Stimulated activated CD8-positive, alpha-beta memory T cell treated with anti-CD3 and anti-CD28 coated beads, Interleukin-4, amount 100 ng/mL, for 48 hours (primary cell): ENCODE measurements at regions not wholly inside any gene's neighbourhood (a gene's known extent, or its start where the extent isn't known, plus 50 kb on each side); places are given as distances from the start of the nearest gene placed in this dataset.
"Not testable (repeated sequence)": the region's sequence is repeated elsewhere in the genome, so short reads cannot be mapped to it uniquely, and the experiment has no call there.

Source experiments
- DNase-seq: peaks from one replicate; pipeline ENCODE4 v3.0.0-alpha.2; 2020

DNA sequence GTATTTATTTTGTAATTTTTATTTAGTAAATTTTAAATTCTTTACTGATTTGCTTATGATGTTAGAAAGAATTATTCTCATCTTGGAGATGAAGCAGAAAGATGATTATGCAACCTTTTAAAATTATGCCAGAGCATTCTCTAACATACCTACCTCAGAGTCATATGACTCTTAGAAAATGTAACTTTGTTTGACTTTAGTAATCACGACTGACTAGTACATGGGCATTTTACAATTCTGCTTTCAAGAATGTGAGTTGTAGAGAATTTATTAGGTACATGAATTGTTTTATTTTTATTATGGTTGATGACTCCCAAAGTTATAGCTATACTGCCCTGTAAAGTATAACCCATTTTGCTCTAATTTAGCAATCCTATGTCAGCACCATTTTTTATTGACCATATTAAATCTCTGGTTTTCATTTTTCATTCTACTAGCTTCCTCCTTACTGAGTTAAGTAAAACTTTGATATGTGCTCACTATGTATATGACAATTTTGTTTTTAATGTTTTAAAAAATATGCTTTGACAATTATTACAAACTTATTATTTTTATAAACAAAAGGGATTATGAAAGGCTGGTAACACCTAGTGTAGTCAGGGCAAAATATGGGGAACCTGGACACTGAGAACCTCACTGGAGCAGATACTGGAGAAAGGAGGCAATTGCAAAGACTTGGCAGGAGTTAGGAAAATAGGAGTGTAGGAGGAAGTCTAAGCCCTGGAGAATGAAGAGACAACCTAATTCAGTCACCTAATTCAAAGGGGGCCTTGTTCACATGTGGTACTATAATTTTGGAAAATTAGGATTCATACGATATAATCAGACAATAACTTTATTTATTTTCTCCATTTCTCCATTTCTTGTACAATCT is 249.7 kb upstream of the DAB2 start:
- no peak for DNase-seq

DNA sequence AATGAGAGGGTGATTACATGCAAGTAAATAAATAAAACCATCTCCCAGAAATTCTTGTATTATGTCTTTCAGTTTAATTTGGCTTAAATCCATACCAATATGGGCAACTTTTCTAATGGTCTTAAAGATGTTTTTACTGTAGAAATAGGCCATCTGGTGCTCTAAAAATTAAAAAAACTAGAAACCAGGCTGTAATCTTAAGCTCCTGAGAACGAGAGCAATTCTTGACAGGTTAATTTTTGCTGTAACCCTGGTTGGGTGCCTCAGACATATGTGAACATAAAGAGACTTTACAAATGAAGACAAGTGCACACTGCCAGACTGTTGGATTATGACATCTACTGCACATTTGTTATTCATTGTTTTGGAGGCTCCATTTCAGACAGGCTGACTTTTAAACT is 246.8 kb upstream of the DAB2 start:
- DNase-seq = no peak

DNA sequence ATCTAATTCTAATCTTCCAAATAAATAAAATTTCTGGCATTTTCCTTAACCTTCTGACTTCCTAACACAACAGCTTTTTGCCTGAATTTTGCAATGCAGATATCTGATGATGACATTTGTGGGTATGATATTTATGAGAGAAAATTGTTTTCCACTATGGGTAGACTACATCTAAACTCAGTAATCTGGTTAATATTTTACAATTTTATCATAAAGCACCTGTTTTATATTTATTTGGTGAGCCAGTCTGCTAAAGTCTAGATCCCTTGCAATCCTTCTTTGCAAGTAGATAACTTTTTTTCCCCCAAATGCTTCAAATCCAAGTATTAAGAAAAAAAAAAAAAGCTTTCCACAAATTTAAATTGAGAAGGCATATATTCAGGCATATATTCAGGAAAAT is 246.2 kb upstream of the DAB2 start:
- no peak for DNase-seq

DNA sequence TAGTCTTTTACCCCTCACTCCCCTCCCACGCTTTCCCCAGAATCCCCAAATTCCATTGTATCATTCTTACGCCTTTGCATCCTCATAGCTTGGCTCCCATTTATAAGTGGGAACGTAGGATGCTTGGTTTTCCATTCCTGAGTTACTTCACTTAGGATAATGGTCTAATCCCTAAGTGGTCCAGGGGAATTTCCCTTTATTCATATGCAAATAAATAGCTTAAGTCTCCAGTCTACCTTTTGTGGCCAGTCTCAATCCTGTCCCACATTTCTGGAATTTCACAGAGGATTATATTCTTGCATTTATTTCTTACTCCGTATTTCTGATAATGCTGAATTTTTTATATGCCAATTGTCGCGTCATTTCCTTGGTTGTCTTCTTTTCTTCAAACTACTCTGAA is 245.6 kb upstream of the DAB2 start:
- DNase-seq = no peak

DNA sequence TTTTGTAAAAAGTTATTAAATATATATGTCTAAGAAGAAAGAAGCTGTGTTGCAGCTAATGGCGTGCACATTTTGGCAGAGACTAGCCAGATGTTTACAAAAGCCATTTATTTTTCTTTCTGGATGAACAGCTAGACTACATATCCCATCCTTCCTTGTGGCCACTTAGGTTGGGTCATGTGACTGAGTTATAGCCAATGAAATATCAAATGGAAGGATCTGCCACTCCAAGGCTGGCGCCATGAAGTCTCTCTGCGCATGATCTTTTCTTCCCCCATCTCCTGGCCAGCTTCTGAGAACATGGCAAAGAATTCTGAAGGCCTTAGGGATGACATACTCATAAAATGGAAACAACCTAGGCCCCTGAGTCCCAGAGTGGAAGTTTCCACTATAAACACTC is 244.2 kb upstream of the DAB2 start:
- DNase-seq = no peak

DNA sequence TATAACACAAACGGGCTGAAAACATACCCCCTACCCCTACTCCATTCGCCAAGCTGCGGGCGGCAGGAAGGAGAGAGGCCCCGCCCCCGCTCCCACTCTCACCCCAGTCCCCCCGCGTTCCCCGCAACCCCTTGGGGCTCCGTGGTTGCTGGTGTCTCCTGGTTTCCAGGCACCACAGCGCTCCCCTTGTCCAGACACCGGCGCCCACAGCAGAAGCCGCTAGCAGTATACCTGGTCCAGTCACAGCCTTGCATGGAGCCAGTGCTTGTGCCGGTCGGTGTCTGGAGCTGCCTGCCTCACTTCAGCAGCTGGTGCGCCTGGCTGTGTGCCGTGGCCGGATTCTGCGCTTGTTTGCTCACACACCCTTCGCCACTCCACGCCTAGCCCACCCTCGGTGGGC is 240.5 kb upstream of the DAB2 start:
- no peak for DNase-seq

DNA sequence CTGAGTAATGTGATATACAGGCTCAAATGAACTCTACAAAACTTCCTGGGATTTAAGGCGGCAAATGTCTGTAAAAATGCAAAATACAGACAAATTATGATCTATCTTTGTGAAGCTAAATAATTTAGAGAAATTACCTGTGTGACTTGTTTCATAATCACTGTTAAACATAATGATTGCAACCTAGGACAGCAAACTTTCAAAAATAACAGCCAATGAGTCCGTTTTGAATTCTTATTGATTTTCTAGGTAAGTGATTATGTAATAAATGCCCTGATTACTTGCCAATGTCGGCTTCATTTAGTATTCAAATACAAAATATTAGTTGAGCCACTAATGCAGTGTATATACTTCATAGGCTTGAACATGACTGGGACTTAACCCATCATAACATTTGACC is 238.2 kb upstream of the DAB2 start:
- no peak for DNase-seq

DNA sequence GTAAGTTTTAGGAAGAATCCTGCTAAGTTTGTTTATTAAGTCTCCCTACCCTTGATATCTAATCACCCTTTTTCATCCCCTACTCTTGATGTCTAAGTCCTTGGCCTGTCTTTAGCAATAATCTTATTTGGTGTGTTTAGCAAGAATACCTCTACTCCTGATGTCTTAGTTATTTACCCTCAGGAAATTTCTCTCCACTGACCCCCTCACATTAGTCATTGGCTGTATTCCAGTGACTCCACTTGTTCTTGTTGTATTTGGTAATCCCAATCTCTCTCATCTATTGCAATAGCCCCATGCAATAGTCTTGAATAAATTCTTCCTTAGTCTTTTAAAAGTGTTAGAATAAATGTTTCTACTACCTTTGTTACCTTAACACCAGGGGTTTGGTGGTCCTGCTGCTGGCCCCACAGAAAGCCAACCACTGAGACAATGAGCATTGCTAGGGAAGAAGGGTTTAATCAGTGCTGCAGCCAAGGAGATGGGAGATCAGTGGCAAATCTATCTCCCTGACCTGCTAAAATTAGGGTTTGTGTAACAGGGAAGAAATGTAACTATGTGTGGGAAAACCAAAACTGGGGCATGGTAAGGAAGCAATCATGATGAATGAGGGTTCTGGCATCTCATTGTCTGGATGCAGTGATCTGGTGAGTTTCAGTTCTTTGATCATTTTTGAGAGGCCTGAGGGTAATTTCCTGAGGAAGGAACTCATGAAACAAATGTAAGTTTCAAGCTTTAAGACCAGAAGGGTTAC is 236.4 kb upstream of the DAB2 start:
- no peak for DNase-seq

DNA sequence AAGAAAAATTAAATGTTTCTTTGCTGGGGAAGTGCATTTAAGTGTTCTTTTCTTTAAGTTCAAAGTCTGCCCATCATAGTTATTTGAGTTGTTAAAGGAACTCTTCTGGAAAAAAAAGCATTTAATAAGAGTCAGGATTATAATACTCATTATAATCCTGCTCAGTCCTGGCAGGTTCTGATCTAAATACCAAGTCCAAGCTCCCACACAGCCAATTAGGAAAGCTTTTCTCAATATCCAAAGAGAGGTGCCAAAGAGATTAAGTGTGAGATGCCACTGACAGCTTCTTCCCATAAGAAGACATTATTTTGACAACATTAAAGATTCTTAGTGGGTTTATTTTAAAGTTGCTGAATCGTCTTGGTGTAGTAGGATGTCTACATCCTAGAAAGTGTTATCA is 235.2 kb upstream of the DAB2 start:
- no peak for DNase-seq

DNA sequence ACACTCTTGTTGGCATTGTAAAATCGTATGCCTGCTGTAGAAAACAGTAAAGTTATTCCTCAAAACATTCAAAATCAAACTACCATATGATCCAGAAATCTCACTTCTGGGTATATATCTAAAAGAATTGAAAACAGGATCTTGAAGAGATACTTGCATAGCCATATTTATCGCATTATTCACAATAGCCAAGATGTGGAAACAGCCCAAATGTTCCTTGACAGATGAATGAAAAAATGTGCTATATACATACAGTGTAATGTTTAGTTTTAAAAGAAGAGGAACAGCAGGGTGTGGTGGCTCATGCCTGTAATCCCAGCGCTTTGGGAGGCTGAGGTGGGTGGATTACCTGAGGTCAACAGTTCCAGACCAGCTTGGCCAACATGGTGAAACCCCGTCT is 234.1 kb upstream of the DAB2 start:
- DNase-seq = no peak

DNA sequence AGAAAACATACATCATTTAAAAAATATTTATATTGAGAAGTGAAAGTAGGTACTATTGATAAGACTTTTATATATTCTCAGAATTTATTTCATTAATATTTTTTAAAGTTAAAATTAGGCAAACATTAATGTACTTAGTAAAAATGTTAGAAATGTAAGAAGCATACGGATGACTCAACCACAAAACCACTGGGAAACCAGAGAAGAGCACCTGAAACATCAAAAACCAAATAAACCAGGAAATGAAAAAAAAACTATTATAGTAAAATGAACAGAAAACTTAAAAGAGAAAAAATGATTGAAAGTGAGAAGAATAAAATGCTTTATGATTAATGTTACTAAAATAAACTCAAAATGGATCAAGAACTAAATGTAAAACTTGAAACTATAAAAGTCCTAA is 233.2 kb upstream of the DAB2 start:
- DNase-seq = no peak

DNA sequence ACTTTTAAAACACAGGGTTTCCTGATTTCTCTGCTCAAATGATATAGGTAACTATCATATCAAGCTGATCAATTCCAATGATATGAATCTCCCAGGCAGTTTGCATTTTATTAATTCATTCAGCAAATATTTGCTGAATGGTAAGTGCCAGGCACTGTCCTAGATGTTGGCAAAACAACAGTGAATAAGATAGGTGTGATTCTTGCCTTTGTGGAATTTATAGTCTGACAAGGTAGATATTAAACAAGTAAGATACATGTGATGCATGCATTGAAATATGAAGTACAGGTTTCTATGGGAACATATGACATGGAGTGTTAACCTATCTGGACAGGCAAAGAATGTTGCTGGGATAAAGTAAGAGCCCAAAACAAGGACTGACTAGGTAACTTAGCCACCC is 231.8 kb upstream of the DAB2 start:
- DNase-seq = no peak

DNA sequence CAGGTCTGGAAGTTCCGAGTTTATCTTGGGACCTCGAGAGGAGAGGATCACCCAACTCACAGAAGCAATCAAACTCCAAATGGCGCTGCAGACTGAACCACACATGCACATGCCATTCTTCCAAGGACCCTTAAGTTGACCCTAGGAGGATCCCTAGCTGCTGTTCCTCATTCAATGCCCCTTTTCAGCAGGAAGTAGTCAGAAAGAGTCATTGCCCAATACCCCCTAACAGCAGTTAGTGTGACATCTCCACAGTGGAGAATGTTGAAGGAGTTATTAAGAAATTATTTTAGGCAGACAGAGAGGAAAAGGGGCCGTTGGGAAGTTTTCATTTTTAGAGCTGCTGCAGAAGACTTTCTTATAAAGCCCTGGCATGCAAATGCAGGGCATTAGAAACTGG is 229.9 kb upstream of the DAB2 start:
- DNase-seq = no peak

DNA sequence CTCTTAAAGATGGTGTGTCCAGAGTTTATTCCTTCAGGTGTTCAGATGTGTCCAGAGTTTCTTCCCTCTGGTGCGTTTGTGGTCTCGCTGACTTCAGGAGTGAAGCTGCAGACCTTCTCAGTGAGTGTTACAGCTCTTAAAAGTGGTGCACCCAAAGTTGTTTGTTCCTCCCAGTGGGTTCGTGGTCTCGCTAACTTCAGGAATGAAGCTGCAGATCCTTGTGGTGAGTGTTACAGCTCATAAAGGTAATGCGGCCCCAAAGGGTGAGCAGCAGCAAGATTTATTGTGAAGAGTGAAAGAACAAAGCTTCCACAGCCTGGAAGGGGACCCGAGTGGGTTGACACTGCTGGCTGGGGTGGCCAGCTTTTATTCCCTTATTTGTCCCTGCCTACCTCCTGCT is 227.7 kb upstream of the DAB2 start:
- not testable (repeated sequence) for DNase-seq

DNA sequence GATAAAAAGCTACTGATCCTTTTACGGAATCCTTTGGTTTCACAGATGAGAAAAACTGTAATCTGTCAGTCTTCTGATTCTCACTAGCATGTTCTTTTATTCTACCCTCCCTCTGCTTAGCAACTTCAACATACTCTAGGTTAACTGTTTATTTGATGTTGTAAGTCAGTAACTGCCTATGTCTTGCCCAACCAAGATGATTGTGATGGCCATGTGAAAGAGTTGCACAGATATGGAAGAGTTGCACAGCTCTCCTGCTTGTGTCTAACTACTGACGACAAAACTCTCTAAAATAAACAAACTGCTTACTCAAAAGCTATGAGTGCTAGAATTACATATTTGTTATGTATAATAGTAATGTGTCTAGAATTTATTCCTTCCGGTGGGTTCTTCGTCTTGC is 227.3 kb upstream of the DAB2 start:
- DNase-seq = no peak

DNA sequence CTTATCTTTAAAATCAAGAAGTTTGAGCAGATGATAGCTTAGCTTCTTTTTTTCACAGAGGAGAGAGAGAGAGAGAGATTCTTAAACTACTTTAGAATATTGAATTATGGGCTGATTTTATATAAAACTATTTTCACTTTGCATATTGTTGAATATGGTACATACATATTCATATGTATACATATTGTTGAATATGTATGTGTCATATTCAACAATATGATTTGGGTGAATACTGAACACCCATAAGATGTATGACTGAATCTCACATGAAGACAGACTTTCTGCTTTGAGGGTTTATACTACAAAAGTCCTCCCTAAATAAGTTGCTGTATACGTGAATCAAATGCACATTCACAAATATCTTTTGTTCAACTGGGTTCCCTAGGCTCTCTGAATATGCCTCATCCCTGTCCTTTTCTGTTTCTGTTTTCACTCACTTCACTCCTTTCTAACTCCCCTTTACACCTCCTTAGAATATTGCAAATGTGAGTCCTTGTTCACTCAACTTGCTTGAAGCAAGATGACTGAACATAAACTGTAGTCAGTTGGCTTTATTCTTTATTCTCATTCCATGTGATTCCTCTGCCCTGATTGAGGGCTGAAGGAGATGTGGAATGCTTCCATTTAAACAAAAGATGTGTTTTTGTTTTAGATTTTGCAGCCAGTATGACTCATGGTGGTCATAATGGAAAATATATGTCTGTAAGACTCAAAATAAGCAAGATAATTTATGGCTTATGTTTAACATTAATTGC is 225.4 kb upstream of the DAB2 start:
- no peak for DNase-seq

DNA sequence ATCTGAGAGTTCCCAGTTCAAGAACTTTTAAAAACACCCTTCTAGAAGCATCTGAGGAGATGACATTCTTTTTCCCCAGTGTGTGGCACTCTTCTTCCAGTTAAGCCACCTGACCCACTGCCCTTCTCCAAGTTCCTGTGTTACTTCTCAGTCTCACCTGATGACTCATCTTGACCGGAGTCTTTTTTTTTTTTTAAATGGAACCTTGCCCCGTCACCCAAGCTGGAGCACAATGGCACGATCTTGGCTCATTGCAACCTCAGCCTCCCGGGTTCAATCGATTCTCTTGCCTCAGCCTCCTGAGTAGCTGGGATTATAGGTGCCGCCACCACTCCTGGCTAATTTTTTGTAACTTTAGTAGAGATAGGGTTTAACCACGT is 224.1 kb upstream of the DAB2 start:
- no peak for DNase-seq

DNA sequence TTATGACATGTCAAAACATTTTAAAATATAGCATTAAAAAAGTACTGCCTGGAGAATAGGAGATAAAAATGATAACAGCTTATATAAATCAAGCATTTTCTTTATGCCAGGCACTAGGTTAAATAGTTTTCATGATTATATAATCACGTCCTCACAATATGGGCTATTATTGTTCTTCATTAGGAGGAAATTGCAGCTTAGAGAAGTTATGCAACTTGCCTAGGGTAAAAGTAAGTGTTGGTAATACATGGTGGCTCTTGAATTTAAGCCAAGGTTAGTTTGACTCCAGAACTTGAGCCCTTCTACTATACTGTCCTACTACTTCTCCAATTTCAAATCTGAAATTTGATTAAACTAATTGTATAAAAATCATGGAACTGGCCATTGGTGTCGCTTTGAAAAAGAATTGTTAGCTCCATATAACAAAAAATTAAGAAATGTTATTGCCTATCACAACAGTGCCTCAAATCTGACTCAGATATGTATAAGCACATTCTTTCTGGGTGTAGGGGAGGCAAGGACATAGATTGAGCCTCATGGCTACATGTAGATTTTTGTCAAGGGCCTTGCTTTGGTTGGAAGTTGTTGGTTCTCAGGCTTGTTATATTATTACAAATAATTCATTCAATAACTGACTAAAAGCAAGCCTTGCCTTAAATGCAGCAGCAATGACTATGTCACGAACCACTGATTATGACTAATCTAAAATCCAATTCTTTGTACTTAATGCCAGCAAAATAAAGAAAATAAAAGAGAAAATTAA is 223.5 kb upstream of the DAB2 start:
- no peak for DNase-seq

DNA sequence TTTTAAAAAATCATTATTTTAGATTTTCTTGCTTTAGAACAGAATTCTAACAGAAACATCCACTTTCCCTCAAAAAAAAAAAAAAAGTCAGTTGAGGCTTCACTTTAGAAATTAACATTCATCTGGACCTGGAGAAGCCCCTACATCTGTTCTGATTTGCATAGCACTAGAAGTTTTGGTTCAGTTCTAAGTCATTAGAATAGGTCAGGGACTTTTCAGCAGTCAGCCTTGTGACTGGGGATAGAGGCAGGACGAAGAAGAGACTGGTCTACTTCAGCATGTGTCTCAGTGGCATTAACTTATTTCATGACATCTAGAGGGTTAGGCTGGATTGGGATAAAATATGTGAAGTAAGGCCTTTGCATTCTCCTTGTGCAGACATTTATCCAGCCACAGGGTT is 215.8 kb upstream of the DAB2 start:
- DNase-seq = no peak

DNA sequence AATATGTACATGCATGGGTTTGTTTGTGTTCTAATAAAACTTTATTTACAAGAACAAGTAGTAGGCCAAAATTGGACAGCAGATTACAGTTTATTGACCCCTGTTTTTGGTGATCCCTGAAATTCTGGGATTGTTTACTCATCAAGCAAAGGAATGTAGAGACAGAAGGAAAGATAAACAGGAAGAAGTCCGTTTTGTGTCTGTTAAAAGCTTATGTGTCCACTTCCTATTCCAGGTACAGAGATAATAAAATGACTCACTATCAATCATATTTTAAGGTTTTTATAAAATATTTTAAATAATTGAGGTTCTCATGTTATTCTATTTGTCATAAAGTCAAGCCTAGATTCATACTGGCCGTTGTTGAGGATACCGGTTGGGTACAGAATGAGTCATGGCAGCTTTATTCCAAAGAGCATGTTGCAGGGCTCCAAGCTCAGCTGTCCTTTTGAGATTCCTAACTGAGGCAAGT is 214.9 kb upstream of the DAB2 start:
- DNase-seq = no peak

DNA sequence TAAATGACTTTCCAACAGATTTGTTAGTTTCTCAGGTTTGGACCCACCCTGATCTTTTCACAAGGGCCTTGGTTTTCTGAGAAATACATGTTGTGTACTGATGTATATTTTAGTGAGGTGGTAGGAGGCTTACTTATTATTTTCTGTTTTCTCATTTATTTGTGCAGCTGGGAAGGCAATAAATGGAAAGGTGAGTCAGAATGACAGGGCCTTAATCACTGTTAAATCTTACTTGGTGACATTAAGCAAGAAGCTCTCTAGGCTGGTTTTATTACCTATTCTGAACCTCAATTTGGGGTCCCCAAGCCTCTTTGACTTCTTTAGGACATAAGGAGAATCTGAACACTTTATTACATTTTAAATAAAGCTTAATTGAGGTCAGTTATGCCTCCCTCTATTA is 214.0 kb upstream of the DAB2 start:
- DNase-seq = no peak

DNA sequence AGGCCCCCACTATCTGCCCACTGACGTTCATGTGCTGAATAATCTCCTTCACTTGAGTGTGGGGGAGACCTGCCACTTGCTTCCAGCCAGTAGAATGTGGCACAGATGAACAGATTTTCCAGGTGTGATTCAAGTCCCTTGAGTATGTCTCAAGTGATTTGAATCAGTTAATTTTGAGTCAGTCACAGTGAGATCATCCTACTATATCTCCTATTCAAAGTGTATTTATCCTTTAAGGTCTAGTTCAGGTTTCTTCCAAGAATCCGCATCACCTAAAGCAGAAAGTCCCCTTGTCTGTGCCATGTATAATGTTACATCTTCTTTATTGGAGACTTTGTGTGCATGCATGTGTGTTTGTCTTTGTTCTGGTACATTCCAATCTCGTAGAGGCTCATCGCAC is 208.3 kb upstream of the DAB2 start:
- DNase-seq = no peak

DNA sequence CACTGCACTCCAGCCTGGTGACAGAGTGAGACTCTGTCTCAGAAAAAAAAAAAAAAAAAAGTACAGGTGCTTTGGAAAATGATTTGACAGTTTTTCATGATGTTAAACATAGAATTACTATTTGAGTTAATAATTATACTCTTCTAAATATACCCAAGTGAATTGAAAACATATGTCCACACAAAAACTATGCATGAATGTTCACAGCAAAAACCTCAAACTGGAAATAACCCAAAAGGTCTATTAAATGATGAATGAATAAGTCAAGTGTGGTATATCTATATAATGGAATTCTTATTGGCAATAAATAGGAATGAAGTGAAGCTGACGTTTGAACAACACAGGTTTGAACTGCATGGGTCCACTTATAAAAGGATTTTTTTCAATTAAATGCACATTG is 207.2 kb upstream of the DAB2 start:
- no peak for DNase-seq
